Caki2 (cell line): ENCODE measurements at regions not wholly inside any gene's neighbourhood (a gene's known extent, or its start where the extent isn't known, plus 50 kb on each side); places are given as distances from the start of the nearest gene placed in this dataset.
A peak's percentile ranks its signal among the peaks of the same experiment; 100 is the strongest.

ENCODE experiments used
- DNase-seq: peaks from one replicate; pipeline ENCODE4 v3.0.0-alpha.2; 2015; ENCODE audit warnings: low read depth
- in situ Hi-C: cut with HindIII; loops from 2 replicates; pipeline ENCODE4 v1.10.0; 2016; ENCODE audit warnings: low sequenced_read_pairs, low pct_unique_long_range_greater_than_20kb, mixed read lengths

DNA sequence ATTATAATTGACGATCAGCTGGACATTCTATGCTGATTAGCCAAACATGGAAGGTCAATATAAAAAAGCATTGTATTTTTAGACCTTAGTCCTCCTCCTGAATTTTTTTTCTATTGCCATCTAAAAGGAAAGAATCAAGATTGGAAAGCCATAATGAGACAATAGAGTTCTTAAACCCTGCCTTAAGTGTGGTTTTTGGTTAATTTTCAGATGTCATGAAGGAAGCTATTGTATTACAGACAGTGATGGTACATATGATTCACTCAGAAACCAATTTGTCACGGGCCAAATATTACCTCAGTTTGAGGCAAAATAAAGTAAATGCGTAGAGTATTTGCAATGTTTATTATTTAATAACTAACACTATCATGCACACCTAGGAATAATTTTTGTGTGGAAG, 1164.0 kb upstream of the RAG2 start:
- DNase-seq, result no peak
- in situ Hi-C loops, result no loop called here

DNA sequence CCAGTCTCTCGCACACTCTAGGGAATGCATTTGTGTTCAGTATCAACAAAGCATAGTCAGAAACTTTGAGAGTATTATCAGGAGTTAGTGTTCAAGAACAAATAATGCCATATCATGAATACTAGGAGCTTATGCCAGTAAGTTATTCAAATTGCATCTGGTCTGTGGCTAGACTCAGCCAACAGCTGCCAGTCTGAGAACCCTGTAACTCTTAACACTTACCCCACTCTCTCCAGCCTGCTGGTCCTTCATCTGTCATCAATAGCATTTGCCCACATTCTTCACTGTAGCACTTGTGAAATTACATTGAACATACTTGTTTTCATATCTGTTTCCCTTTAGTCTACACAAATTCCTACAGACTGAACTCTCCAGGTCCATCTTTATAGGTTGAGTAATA, 1157.5 kb upstream of the RAG2 start:
- no peak for DNase-seq
- in situ Hi-C loops, result no loop called here

DNA sequence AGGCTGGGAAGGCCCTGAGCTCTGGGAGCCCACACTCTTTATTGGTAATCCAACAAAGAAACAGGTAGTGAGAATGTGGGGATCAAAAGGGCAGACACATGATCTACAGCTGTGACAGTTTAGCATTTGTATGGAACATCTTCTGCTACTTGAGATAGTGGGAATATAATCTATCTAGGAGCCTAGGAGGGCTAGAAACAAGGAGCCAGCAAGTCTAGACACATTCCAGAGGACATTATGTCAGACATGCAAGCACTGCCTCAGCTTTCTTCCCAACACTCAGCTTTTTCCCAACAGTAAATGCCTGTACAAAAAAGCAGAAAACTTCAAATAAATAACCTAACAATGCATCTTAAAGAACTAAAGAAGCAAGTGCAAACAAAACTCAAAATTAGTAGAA, 1150.6 kb upstream of the RAG2 start:
- no peak for DNase-seq
- in situ Hi-C loops, result no loop called here

DNA sequence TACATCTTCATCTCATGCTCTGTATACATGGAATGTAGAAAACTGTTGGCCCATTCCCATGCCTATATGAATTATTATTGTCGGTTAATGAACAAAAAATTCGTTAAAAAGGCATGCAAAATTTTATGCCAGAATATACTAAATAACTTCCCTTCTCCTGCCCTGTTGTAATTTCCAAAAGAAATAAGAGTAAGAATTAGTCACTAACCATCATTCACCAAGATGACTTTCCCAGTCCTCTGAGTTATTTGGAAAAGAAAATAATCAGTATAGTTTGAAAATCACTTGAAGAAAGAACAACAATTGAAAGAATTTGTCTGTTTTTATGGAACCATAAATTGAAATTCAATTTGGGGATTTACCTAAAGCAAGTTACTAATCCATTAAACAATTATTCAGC, 1149.1 kb upstream of the RAG2 start:
- no peak for DNase-seq
- in situ Hi-C loops, result no loop called here

DNA sequence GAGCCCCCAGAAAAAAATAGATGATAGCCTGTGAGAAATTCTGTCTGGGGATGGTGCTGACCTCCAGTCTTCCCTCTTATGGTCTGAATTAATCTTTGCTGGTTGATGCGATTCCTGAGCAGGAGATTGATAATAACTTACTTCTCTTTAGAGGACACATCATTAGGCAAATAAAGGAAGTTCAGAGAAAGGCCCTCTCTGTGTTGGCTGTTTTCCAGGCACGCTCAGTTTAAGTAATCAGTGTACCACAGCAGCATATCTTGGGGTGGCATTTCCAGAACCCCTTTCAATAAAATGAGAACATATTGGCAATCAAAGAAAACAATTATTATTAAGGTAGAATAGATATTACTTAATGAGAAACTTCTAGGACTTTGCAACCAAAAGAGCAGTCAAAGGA, 1129.3 kb upstream of the RAG2 start:
- in situ Hi-C loops, result no loop called here
- no peak for DNase-seq

DNA sequence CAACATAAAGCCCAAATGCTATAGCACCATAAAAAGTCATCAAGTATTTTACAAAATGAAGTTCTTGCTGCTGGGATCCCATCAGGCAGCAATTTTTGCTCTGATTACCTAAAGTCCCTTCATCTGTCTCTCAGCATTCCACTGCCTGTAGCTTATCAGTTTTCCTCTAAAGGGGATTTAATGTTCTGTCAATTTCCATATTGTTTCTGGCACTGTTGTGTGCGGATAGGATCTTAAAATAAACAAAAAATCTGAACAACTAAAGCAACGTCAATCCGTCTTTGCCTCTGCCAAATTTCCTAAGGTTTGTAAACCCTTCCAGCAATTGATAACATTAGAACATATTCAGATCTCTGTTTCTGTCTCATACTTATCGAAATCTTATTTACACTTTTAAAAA, 1126.3 kb upstream of the RAG2 start:
- DNase-seq, result no peak
- in situ Hi-C loops, result no loop called here

DNA sequence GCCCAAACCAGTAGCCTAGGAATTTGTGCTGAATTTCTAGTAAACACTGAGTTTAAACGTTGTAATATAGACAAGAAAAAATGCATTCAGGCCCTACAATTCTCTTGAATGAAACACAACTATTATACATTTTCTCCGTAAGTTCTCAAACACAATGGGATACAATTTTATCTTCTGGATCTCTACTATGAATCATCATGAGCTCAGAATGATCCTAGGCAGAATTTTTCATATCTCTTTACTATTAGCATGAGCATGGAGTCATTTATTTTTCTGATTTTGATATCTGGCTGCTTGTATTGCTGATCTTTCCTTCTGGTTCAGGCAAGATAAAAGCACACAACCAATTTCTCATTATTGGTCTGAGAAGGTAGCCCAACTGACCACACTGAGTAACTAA, 1123.4 kb upstream of the RAG2 start:
- in situ Hi-C loops, result no loop called here
- DNase-seq, result no peak

DNA sequence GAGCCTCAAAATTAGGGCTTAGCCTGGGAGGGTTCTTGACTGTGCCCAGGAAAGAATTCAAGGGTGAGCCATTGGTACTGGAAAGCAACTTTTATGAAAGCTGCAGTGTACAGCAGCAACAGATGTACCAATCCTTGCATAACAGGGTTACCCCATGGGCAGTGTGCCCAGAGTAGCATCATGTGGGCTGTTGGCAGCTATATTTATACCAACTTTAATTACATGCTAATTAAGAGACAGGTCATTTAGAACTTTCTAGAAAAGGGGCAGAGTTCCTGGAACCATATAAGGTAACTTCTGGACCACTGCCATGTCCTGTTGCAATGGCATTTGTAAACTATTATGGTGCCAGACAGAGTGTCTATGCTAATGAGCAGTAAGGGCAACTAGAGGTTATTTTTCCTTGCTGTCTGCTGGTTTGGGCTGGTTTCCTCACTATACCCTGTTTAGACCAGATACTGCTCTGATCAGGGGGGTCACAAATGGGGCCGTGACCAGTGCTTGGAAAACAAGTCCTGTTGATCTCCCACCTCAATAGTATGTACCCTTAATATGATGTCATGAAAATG, 1120.5 kb upstream of the RAG2 start:
- no peak for DNase-seq
- in situ Hi-C loops, result no loop called here

DNA sequence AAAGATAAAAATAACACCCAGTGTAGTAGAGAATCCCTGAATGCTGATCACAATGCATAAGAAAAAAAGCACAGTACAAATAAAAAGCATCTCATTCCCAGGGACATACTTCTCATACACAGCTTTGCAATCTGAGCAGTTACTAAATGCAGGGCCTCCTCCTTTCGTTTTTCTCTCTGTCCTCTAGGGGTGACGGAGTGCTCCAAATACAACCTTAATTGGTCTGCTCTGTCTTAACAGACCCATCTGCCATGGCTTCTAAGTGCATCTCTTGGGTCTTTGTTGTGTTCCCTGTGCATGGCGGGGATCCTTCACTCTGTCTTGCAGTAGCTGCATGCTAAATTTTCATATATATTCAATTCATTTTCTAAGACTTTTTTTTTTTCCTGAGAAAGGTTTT, 1114.2 kb upstream of the RAG2 start:
- in situ Hi-C loops, result no loop called here
- DNase-seq, result no peak

DNA sequence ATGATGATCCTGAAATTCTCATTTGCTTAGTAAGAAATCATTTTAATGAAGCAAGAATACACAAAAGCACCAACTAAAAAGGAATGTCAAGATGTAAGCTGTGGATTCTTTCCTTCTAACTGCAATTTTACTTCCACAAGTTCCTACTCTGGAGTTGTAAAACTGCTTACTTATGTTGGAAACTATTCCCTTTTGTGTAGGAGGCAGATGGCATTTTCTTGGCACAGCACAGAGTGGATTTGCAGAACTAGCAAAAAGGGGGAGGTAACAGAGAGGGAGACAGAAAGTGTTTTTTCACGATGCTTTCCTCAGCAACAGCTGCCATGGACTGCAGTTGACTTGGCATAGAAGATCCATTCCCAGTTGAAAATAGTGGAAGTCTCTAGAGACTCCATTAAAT, 1112.0 kb upstream of the RAG2 start:
- in situ Hi-C loops, result no loop called here
- DNase-seq, result no peak

DNA sequence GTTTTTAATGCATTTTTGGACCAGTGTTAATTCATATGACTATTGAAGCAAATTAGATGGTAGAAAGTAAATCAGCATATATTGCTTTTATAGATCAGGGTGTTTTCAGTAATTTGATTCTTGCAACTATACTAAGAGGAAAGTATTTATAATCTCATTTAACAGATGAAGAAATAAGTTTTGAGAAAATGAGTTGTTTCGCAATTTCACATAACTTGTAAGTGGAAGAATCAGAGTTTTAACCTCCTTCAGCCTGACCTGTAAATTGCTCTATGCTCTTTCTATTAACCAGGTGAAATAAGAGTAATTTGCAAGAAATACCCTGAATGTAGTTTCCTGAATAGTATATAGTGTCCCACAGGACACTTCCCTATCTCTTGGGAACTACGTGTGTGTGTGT, 1106.8 kb upstream of the RAG2 start:
- DNase-seq, result no peak
- in situ Hi-C loops, result no loop called here

DNA sequence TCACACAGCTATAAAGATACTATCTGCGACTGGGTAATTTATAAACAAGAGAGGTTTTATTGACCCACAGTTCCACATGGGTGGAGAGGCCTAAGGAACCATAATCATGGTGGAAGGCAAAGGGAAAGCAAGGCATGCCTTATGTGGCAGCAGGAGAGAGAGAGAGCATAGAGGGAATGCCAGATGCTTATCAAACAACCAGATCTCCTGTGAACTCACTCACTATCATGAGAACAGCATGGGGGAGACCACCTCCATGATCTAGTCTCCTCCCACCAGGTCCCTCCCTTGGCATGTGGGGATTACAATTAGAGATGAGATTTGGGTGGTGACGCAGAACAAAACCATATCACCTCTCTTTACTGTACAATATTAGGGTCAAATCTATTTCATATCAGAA, 1101.6 kb upstream of the RAG2 start:
- in situ Hi-C loops, result no loop called here
- DNase-seq, result no peak

DNA sequence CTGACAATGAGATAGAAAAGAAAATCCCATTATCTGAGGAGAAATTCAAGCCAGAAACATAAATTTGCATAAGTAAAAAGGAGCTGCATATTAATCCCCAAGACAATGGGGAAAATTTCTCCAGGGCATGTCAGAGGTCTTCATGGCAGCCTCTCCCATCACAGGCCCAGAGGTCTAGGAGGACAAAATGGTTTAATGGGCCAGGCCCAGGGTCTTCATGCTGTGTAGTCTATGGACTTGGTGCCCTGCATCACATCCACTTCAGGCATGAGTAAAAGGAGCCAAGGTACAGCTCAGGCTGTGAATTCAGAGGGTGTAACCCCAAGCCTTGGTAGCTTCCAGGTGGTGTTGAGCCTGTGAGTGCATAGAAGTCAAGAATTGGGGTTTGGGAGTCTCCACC, 1097.2 kb upstream of the RAG2 start:
- DNase-seq, result no peak
- in situ Hi-C loops, result no loop called here

DNA sequence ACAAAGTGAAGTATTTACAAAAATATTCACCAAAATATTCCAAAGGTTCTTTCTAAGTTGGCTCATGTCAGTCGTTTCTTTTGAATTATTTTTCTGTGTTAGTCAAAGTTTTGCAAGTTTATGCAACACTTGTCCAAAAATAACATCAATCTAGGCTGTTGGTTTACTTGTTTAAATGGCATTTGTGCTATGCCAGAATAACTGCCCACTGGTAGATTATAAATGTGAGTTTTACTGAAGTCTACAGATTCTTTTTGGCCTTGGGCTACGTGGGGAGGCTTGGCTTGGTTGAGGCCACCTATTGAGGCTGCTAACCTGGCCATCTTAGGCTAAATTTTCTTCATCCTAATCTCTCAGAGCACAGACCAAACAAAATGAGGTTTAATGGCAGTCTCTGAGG, 1091.9 kb upstream of the RAG2 start:
- no peak for DNase-seq

DNA sequence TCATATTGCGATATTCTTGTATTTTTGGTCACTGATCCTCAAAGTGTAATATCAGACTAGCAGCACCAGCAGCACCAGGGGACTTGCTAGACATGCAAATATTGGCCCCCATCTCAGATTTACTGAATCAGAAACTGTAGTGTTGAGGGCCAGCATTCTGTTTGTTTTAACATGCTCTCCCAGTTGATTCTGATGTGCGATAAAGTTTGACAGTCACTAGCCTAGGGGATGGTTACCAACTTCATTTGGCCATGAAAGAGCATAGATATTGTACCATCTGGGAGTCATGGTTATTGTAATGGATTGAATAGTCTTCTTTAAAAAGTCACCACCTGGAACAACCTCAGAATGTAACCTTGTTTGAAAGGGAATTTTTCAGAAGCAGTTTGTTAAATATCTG, 1090.4 kb upstream of the RAG2 start:
- in situ Hi-C loops, result no loop called here
- no peak for DNase-seq

More for the DNA sequence above, 1091.9 kb upstream of the RAG2 start:
- in situ Hi-C loops, result no loop called here

DNA sequence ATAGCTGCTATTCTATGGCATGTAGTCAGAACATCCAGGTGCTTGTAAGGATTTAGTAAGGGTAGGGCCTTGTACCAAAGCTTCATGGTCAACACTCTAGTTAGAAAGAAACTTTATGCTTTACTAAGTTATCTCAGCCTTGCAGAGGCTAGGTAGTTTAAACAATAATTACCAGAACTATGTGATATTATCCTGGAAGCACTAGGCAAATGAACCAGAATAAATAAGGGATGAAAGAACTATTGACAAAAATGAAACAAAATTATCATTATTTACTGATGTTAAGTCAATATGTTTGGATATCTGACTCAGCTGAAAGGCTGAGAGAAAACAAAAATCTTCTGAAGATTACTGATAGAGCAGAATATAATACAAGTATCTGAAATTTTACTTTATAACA, 1089.1 kb upstream of the RAG2 start:
- in situ Hi-C loops, result no loop called here
- no peak for DNase-seq

DNA sequence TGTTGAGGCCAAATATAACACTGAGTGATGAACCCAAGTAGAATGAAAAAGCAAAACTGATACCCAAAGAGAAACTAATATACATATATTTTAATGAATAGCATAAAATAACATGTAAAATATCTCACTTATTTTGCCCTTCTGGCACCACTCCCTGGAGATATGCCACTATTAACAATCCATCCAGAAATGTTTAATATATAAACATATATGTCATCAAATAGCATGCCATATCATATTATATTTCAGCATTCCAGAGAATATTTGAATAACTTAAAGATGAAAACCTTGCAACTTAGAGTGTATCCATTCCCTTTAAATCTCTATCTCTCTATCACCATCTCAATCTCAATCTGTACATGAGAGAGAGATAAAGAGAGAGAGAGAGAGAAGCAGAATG, 1073.3 kb upstream of the RAG2 start:
- in situ Hi-C loops, result no loop called here
- DNase-seq, result no peak

DNA sequence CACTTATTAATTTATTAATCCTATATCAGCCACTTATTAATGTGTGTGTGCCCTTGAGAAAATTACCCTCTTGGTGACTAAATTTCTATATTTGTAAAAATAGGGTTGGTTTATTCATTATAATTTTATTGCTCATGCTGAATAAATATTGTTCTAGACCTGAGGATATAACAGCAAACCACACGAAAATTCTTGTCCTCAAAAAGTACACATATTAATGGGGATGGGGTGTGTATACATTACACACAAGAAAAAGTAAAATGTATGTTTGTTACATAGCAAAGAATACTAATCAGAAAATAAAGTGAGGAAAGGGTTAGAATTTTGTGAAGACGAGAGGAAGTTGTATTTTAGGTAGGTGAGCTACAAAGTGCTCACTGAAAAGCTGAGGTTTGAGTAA, 1068.9 kb upstream of the RAG2 start:
- in situ Hi-C loops, result no loop called here
- DNase-seq, result no peak

DNA sequence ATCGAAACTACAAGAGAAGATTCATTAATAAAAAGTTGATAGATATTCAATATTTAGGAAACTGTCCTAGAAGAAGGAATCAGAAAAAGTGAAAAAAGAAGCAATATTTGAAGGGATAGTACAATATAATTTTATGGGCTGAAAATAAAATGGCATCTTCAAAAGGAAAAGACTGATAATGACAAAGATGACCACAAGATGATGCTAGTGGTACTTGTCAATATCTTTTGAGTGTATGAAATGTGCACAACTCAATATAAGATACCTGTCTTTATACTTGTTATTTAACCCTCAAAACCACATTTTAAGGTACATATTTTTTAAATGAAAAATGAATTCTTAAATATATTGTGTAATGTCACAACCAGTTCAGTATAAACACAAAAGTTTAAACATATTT, 1059.6 kb upstream of the RAG2 start:
- in situ Hi-C loops, result no loop called here
- peak; percentile 2 for DNase-seq

DNA sequence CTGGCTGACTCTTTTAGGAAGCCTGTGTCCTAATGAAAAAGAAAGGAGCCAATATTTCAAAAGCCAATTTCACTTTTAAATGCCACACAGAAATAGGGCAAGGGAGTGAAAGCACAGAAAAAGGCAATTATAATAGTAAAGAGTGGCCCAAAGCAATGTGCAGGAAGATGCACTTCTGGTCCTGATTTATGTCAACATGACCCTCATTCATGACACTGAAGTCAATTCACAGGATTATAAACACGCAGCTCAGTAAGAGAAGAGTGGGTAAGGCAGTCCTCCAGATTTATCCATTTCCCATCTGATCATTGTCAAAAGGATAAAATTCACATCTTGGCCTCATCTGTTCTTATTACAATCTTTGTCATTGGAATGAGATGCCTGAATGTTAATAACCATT, 1049.7 kb upstream of the RAG2 start:
- in situ Hi-C loops, result no loop called here
- DNase-seq, result no peak

DNA sequence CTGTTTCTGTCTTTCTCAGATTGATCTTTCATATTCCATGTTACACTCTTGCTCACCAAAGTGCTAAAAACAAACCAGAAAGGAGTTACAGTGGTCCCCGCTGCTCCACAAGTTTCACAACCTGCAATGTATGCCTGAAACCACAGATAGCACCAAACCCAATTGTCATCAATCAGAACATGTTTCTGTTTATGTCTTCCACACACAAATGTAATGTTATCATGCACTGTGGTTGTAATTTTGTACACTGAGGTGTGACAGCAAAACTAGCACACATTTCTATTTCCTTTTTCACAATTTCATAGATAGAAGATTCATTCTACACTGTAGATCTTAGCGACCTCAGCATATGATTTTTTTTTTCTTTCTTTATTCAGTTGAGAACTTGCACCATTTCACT, 1045.9 kb upstream of the RAG2 start:
- no peak for DNase-seq
- in situ Hi-C loops, result no loop called here
